PC-3 (cell line): ENCODE measurements at regions not wholly inside any gene's neighbourhood (a gene's known extent, or its start where the extent isn't known, plus 50 kb on each side); places are given as distances from the start of the nearest gene placed in this dataset.

Experiments used
- ATAC-seq: fragments of 200-7000 bp; cut with Tn5 transposase; 2 replicates; pipeline ENCODE4 v1.9.1; 2020; ENCODE audit warnings: mild to moderate bottlenecking, moderate library complexity
- BruUV-seq: library from RNA; stranded (reverse); fragments of 400-500 nt; replicated peaks from 2 replicates; lab custom pipeline; 2021; lab: Mats Ljungman, UMichigan
- CTCF ChIA-PET: fragments of 300-600 bp; sonication (Branson Sonifier 250); formaldehyde crosslinking; loops from one replicate; lab custom pipeline; 2022; ENCODE audit warnings: antibody characterized with exemption; lab: Charles Lee
- POLR2A ChIA-PET: fragments of 300-600 bp; sonication (Branson Sonifier 250); formaldehyde crosslinking; loops from one replicate; lab custom pipeline; 2022; ENCODE audit warnings: antibody characterized with exemption; ENCODE audit not compliant: unreplicated experiment; lab: Charles Lee
- DNase-seq: peaks from one replicate; pipeline ENCODE4 v3.0.0-alpha.2; 2015
- H2AFZ ChIP-seq: fragments of 300-600 bp; sonication (generic); 2 replicates; pipeline ENCODE4 v1.6.0; 2016; ENCODE audit warnings: antibody characterized with exemption, low read length
- H3F3A ChIP-seq: fragments of 300-600 bp; sonication (generic); one replicate; pipeline ENCODE4 v1.6.0; 2017; ENCODE audit warnings: antibody characterized with exemption, low read length, control low read depth, mild to moderate bottlenecking; ENCODE audit not compliant: unreplicated experiment
- H3K27ac ChIP-seq: fragments of 300-600 bp; sonication (generic); 2 replicates; pipeline ENCODE4 v1.5.1; 2016; ENCODE audit warnings: mild to moderate bottlenecking, low read length
- H3K27me3 ChIP-seq: fragments of 300-600 bp; sonication (generic); 2 replicates; pipeline ENCODE4 v1.6.1; 2016; ENCODE audit warnings: low read length, mixed read lengths
- H3K36me3 ChIP-seq: fragments of 300-600 bp; sonication (generic); 2 replicates; pipeline ENCODE4 v1.6.1; 2016; ENCODE audit warnings: low read depth, mixed run types, low read length, mixed read lengths
- H3K4me1 ChIP-seq: fragments of 300-600 bp; sonication (generic); 2 replicates; pipeline ENCODE4 v1.5.1; 2016; ENCODE audit warnings: low read length; ENCODE audit not compliant: insufficient read depth
- H3K4me2 ChIP-seq: fragments of 300-600 bp; sonication (generic); 2 replicates; pipeline ENCODE4 v1.6.0; 2016; ENCODE audit warnings: low read length
- H3K4me3 ChIP-seq: fragments of 300-600 bp; sonication (generic); 2 replicates; pipeline ENCODE4 v1.5.1; 2016; ENCODE audit warnings: mild to moderate bottlenecking, low read length, mixed read lengths
- H3K79me2 ChIP-seq: fragments of 300-600 bp; sonication (generic); 2 replicates; pipeline ENCODE4 v1.6.1; 2017; ENCODE audit warnings: low read length, mixed read lengths
- H3K9ac ChIP-seq: fragments of 300-600 bp; sonication (generic); 2 replicates; pipeline ENCODE4 v1.6.0; 2016; ENCODE audit warnings: mild to moderate bottlenecking, low read length
- H3K9me2 ChIP-seq: fragments of 300-600 bp; sonication (generic); replicated peaks from 2 replicates; pipeline ENCODE4 v1.6.1; 2016; ENCODE audit warnings: mixed run types, low read length, mixed read lengths
- H3K9me3 ChIP-seq: fragments of 300-600 bp; sonication (generic); 2 replicates; pipeline ENCODE4 v1.6.1; 2016; ENCODE audit warnings: low read length, mixed read lengths
- H4K20me1 ChIP-seq: fragments of 300-600 bp; sonication (generic); 2 replicates; pipeline ENCODE4 v1.6.1; 2016; ENCODE audit warnings: low read length, mixed read lengths
- CTCF ChIP-seq: fragments of 300-600 bp; sonication (generic); conservative IDR thresholded peaks from 2 replicates; pipeline ENCODE4 v1.5.1; 2017; ENCODE audit warnings: antibody characterized with exemption, low read depth, mild to moderate bottlenecking, low read length
- EZH2 ChIP-seq: fragments of 300-600 bp; sonication (generic); IDR thresholded peaks from one replicate; pipeline ENCODE4 v1.6.1; 2017; ENCODE audit warnings: antibody characterized with exemption, mild to moderate bottlenecking, low read length; ENCODE audit not compliant: unreplicated experiment
- EZH2phosphoT487 ChIP-seq: fragments of 300-600 bp; sonication (generic); IDR thresholded peaks from 2 replicates; pipeline ENCODE4 v1.6.1; 2018; ENCODE audit warnings: mild to moderate bottlenecking, antibody characterized with exemption, low read length, borderline replicate concordance
- intact Hi-C: fragments of 100-400 bp; cut with micrococcal nuclease; formaldehyde crosslinking; loops from 2 replicates; pipeline ENCODE4 v1.9.0; 2023

GRCh38 chr2:60621688-60622429 lies 68.4 kb upstream of the BCL11A start:
- Histone ChIP-seq H3K36me3 (no peaks in the 10 kb centered on the region), H3K4me1 (no peaks in the 10 kb centered on the region), H3K79me2 (no peaks in the 10 kb centered on the region), H3K4me3 (no peak overlapping the region), H3K27me3 (peaks cover 62% of the 10 kb centered on the region), H3K27ac (no peak overlapping the region), H3K4me2 (no peak overlapping the region), H2AFZ (no peak overlapping the region), H3K9ac (no peak overlapping the region), H3K9me2 (no peaks in the 10 kb centered on the region), H4K20me1 (no peaks in the 10 kb centered on the region), H3K9me3 (no peaks in the 10 kb centered on the region), H3F3A (no peaks in the 10 kb centered on the region)
- DNase-seq (no peak), ATAC-seq (no peak)
- no TSS peak for BruUV-seq
- intact Hi-C loops: no loop called here
- ChIA-PET POLR2A (no interaction called here), CTCF (no interaction called here)
- TF ChIP-seq CTCF: no peak
- no peak for TF ChIP-seq EZH2phosphoT487
- TF ChIP-seq EZH2: no peak

GRCh38 chr2:60623040-60623439 lies 69.6 kb upstream of the BCL11A start:
- Histone ChIP-seq H3K79me2 (no peaks in the 10 kb centered on the region), H3K36me3 (no peaks in the 10 kb centered on the region), H3K9me3 (no peaks in the 10 kb centered on the region), H3K4me3 (no peak overlapping the region), H4K20me1 (no peaks in the 10 kb centered on the region), H3K4me2 (no peak overlapping the region), H3K9me2 (no peaks in the 10 kb centered on the region), H2AFZ (no peak overlapping the region), H3K27ac (no peak overlapping the region), H3K27me3 (peaks cover 73% of the 10 kb centered on the region), H3K9ac (no peak overlapping the region), H3F3A (no peaks in the 10 kb centered on the region), H3K4me1 (no peaks in the 10 kb centered on the region)
- POLR2A ChIA-PET: no interaction called here
- BruUV-seq: no TSS peak
- TF ChIP-seq CTCF: no peak
- no peak for TF ChIP-seq EZH2
- no peak for TF ChIP-seq EZH2phosphoT487
- ATAC-seq (no peak), DNase-seq (no peak)
- intact Hi-C loops: no loop called here
- CTCF ChIA-PET: no interaction called here

GRCh38 chr2:60627412-60627811 lies 74.0 kb upstream of the BCL11A start:
- H3K36me3 ChIP-seq: no peaks in the 10 kb centered on the region
- no peaks in the 10 kb centered on the region for H3K79me2 ChIP-seq
- H3K9ac ChIP-seq: no peak overlapping the region
- no peaks in the 10 kb centered on the region for H4K20me1 ChIP-seq
- CTCF ChIA-PET: no interaction called here
- H3K9me3 ChIP-seq: no peaks in the 10 kb centered on the region
- POLR2A ChIA-PET: no interaction called here
- no peaks in the 10 kb centered on the region for H3K4me1 ChIP-seq
- TF ChIP-seq EZH2: no peak
- TF ChIP-seq CTCF: no peak
- no peak for TF ChIP-seq EZH2phosphoT487
- no peaks in the 10 kb centered on the region for H3K9me2 ChIP-seq
- H3K27ac ChIP-seq: no peak overlapping the region
- no peak overlapping the region for H3K4me3 ChIP-seq
- ATAC-seq (no peak), DNase-seq (no peak)
- BruUV-seq: no TSS peak
- H2AFZ ChIP-seq: no peak overlapping the region
- H3K27me3 ChIP-seq: peaks cover 93% of the 10 kb centered on the region
- no peak overlapping the region for H3K4me2 ChIP-seq
- H3F3A ChIP-seq: no peaks in the 10 kb centered on the region
- intact Hi-C loops: no loop called here
